SU-DHL-6 (cell line): ENCODE measurements at regions not wholly inside any gene's neighbourhood (a gene's known extent, or its start where the extent isn't known, plus 50 kb on each side); places are given as distances from the start of the nearest gene placed in this dataset.

Source experiments
- CTCF ChIP-seq: fragments of 200-600 bp; sonication (generic); IDR thresholded peaks from one replicate; pipeline ENCODE4 v1.5.1; 2017; ENCODE audit warnings: antibody characterized with exemption, mild to moderate bottlenecking, low read length, moderate library complexity; ENCODE audit not compliant: insufficient read depth, poor library complexity, severe bottlenecking
- EZH2phosphoT487 ChIP-seq: fragments of 200-600 bp; sonication (generic), shearing (Covaris generic); conservative IDR thresholded peaks from 2 replicates; pipeline ENCODE4 v1.6.1; 2018; ENCODE audit warnings: mild to moderate bottlenecking, antibody characterized with exemption, low read length, moderate library complexity, mixed read lengths

DNA sequence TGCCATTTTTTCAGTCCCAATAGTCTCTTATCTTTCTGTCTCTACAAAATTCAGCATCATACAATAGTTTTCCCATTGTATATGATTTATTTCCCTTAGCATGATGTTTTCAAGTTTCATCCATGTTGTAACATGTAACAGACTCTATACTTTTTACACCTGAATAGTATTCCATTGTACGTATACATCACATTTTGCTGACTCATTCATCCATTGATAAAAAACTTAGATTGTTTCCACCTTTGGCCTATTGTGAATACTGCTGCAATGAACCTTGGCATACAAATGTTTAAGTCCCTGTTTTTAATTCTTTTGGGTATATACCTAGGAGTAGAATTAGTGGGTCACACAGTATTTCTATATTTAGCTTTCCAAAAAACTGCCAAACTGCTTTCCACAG lies 349.3 kb upstream of the CDH2 start:
- TF ChIP-seq EZH2phosphoT487 (no peak), CTCF (no peak)
